ENCODE measurements at regions not wholly inside any gene's neighbourhood (a gene's known extent, or its start where the extent isn't known, plus 50 kb on each side); places are given as distances from the start of the nearest gene placed in this dataset.

GRCh38 chr6:160863782-160864181 is 127.8 kb upstream of the MAP3K4 start:
- TF ChIP-seq, protein P1, sequence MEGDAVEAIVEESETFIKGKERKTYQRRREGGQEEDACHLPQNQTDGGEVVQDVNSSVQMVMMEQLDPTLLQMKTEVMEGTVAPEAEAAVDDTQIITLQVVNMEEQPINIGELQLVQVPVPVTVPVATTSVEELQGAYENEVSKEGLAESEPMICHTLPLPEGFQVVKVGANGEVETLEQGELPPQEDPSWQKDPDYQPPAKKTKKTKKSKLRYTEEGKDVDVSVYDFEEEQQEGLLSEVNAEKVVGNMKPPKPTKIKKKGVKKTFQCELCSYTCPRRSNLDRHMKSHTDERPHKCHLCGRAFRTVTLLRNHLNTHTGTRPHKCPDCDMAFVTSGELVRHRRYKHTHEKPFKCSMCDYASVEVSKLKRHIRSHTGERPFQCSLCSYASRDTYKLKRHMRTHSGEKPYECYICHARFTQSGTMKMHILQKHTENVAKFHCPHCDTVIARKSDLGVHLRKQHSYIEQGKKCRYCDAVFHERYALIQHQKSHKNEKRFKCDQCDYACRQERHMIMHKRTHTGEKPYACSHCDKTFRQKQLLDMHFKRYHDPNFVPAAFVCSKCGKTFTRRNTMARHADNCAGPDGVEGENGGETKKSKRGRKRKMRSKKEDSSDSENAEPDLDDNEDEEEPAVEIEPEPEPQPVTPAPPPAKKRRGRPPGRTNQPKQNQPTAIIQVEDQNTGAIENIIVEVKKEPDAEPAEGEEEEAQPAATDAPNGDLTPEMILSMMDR (IDR thresholded peaks at IDR 0.05): no peak
- TF ChIP-seq POLR2A (IDR thresholded peaks at IDR 0.05) (no peak), EP300 (IDR thresholded peaks at IDR 0.05) (no peak)
